ENCODE measurements at regions not wholly inside any gene's neighbourhood (a gene's known extent, or its start where the extent isn't known, plus 50 kb on each side); places are given as distances from the start of the nearest gene placed in this dataset.

- no peak overlapping the region for H2AFZ ChIP-seq (ENCODE audit: low read depth, low read length)
- no peaks in the 10 kb centered on the region for H3K4me1 ChIP-seq (ENCODE audit: control insufficient read depth, extremely low read depth, insufficient read depth, low read length)
- H3K27me3 ChIP-seq (ENCODE audit: control insufficient read depth in 2 of 2, insufficient read depth in 2 of 2, low read length in 2 of 2), result no peaks in the 10 kb centered on the region
- TF ChIP-seq MYC (IDR thresholded peaks at IDR 0.05; ENCODE audit: low read depth, low read length), result no peak
- no peak for TF ChIP-seq MAX (IDR thresholded peaks at IDR 0.05; ENCODE audit: insufficient read depth, insufficient read length)
- TF ChIP-seq, protein P1, sequence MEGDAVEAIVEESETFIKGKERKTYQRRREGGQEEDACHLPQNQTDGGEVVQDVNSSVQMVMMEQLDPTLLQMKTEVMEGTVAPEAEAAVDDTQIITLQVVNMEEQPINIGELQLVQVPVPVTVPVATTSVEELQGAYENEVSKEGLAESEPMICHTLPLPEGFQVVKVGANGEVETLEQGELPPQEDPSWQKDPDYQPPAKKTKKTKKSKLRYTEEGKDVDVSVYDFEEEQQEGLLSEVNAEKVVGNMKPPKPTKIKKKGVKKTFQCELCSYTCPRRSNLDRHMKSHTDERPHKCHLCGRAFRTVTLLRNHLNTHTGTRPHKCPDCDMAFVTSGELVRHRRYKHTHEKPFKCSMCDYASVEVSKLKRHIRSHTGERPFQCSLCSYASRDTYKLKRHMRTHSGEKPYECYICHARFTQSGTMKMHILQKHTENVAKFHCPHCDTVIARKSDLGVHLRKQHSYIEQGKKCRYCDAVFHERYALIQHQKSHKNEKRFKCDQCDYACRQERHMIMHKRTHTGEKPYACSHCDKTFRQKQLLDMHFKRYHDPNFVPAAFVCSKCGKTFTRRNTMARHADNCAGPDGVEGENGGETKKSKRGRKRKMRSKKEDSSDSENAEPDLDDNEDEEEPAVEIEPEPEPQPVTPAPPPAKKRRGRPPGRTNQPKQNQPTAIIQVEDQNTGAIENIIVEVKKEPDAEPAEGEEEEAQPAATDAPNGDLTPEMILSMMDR (IDR thresholded peaks at IDR 0.05; ENCODE audit: extremely low read depth in 1 of 2, insufficient read depth in 1 of 2, low read depth in 1 of 2, low read length in 2 of 2), result no peak
- TF ChIP-seq JUN (IDR thresholded peaks at IDR 0.05; ENCODE audit: borderline replicate concordance, insufficient read depth, insufficient read length, low read depth), result no peak
- TF ChIP-seq GATA2 (IDR thresholded peaks at IDR 0.05; ENCODE audit: insufficient read depth, insufficient read length, low read depth, low read length), result no peak
- TF ChIP-seq EZH2 (IDR thresholded peaks at IDR 0.05; ENCODE audit: borderline replicate concordance, low read depth, low read length, severe bottlenecking), result no peak
- no peak for TF ChIP-seq POLR2AphosphoS5 (IDR thresholded peaks at IDR 0.05; ENCODE audit: insufficient read depth, low read depth, low read length)
- no peak for TF ChIP-seq FOS (IDR thresholded peaks at IDR 0.05; ENCODE audit: borderline replicate concordance, insufficient read depth, low read length)
- no peak for TF ChIP-seq POLR2A (IDR thresholded peaks at IDR 0.05; ENCODE audit: low read depth, low read length)
- H3K79me2 ChIP-seq (ENCODE audit: control insufficient read depth, insufficient read depth, low read length), result no peaks in the 10 kb centered on the region
- H3K4me3 ChIP-seq (replicated peaks in 1 of 3; ENCODE audit: insufficient read depth in 1 of 3, low read depth in 1 of 3, low read length in 3 of 3), result no peak overlapping the region
- BruUV-seq (replicated peaks), result no TSS peak
- CTCF ChIA-PET, result no interaction called here
- intact Hi-C loops (cut with micrococcal nuclease) (no loop called here), dilution Hi-C loops (cut with MboI; ENCODE audit: extremely low pct_ligation_motif_present, low sequenced_read_pairs) (no loop called here)
- H3K4me2 ChIP-seq (ENCODE audit: insufficient read depth, low read length), result no peak overlapping the region
- no peaks in the 10 kb centered on the region for H4K20me1 ChIP-seq (replicated peaks; ENCODE audit: control insufficient read depth, extremely low read depth, insufficient read depth, low read length)
- FAIRE-seq (no peak), DNase-seq (ENCODE audit: low read depth, low spot score) (no peak)
- no peaks in the 10 kb centered on the region for H3K9me3 ChIP-seq (replicated peaks; ENCODE audit: control insufficient read depth, insufficient read depth, low read length)
- POLR2A ChIA-PET, result no interaction called here
- no peak overlapping the region for H3K27ac ChIP-seq (ENCODE audit: insufficient read depth, low read depth, low read length)
- H3K9me1 ChIP-seq (replicated peaks; ENCODE audit: control insufficient read depth, extremely low read depth, insufficient read depth, low read length), result no peaks in the 10 kb centered on the region
- H3K36me3 ChIP-seq (ENCODE audit: control insufficient read depth in 2 of 2, extremely low read depth in 1 of 2, insufficient read depth in 2 of 2, low read length in 2 of 2), result no peaks in the 10 kb centered on the region
- no peak overlapping the region for H3K9ac ChIP-seq (replicated peaks; ENCODE audit: extremely low read depth, insufficient read depth, low read length)
Observed at GRCh38 chr4:105014635-105015034, 132.0 kb upstream of the TET2 start.

Measured in endothelial cell of umbilical vein (primary cell).